ENCODE measurements at regions not wholly inside any gene's neighbourhood (a gene's known extent, or its start where the extent isn't known, plus 50 kb on each side); places are given as distances from the start of the nearest gene placed in this dataset.

- TF ChIP-seq POLR2AphosphoS5 (IDR thresholded peaks at IDR 0.05): no peak
- no peak for TF ChIP-seq CTCF (IDR thresholded peaks at IDR 0.05 in 8 of 11, conservative IDR thresholded peaks at IDR 0.05 in 3 of 11)
- TF ChIP-seq POLR2A (IDR thresholded peaks at IDR 0.05): no peak
Measured at GRCh38 chr1:29504709-29505410, 268.5 kb downstream of the PTPRU start.

Measured in spleen (tissue), 7 donors.